GM12872 (cell line): ENCODE measurements at regions not wholly inside any gene's neighbourhood (a gene's known extent, or its start where the extent isn't known, plus 50 kb on each side); places are given as distances from the start of the nearest gene placed in this dataset.

ENCODE experiments used
- TF ChIP-seq, protein P1 (sequence below): IDR thresholded peaks from 3 replicates; pipeline ENCODE4 v1.5.1; 2011; ENCODE audit warnings: low read depth, mild to moderate bottlenecking, low read length, moderate library complexity; ENCODE audit not compliant: insufficient read depth

DNA sequence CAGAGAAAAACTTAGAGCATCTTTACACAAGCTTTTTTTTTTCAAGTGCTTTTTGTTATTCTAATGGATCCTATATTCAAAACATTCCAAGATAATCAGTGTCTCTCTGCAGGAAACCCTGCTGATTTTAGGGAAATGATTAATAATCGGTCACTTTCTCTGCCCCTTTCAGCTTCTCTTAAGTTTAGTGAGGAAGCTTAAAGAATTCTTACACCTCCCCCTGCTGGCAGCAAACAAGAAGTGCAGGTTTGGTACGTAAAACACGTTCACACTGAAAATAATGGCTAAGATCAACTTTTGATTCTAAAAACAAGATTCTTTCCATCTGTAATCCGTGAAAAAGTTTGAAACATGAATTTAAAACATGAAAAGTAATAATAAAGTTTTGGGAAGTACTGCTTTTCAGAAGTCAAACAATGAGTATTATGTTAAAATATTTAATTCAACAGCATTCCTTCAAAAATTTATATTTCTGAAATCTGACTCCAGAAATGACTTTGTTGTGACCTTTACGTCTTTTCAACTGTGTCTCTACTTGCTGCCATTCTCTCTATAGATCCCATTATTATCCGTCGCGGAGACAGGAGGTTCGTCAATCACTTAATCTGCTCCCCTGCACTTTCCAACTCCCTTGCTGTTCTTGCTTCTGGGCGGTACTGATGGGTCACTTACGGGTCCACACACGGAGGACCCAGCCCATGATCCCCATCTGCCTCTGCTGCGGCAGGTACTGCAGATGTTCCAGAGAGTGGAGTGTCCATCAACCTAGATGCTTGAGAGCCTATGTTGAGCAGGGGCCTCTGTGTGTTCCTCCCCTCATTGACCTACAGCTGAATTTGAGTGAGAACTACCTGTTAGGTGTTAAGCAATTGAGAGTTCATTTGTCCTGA is 203.1 kb upstream of the EDNRB start:
- TF ChIP-seq, protein P1, sequence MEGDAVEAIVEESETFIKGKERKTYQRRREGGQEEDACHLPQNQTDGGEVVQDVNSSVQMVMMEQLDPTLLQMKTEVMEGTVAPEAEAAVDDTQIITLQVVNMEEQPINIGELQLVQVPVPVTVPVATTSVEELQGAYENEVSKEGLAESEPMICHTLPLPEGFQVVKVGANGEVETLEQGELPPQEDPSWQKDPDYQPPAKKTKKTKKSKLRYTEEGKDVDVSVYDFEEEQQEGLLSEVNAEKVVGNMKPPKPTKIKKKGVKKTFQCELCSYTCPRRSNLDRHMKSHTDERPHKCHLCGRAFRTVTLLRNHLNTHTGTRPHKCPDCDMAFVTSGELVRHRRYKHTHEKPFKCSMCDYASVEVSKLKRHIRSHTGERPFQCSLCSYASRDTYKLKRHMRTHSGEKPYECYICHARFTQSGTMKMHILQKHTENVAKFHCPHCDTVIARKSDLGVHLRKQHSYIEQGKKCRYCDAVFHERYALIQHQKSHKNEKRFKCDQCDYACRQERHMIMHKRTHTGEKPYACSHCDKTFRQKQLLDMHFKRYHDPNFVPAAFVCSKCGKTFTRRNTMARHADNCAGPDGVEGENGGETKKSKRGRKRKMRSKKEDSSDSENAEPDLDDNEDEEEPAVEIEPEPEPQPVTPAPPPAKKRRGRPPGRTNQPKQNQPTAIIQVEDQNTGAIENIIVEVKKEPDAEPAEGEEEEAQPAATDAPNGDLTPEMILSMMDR: peak; percentile 72

GRCh38 chr13:78121001-78121400 is 202.4 kb upstream of the EDNRB start:
- TF ChIP-seq, protein P1: no peak

DNA sequence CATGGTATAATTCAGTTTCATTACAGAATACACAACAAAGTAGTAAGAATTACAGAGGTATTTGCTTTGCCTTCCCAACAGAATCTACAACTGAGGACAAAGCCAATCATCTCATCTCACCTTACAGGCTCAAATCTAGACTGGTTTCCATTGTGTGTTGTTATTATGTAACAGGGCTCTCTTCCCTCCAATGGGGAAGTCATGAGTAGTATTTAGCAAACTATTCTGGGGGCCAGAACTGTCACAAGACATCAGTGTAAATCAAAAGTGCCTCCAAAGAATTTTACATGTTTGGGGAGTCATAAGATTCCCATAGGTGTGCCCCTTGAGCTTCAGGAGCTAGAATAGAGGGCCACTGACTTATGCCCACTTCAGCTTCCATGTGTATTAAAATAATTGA is 187.0 kb upstream of the EDNRB start:
- TF ChIP-seq, protein P1: no peak

- TF ChIP-seq, protein P1: no peak
Measured at GRCh38 chr13:78103936-78104335, 185.3 kb upstream of the EDNRB start.

DNA sequence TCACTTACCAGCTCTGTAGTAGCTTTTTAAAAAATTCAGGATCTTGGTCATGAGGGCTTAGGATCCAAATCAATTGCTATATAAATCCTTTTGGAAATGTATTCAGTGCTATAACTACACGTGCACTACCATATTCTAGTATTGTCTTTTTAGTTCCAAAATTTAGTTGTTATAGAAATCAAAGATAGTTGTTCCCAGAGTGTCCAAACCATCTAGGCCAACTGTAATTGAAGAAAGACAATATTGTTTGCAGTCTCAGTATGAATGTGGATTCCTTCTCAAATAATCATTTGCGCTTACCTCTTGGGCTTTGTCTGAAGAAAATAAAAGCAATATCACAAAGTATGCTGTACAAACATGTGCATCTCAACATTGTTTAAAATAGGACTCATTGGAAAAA is 184.1 kb upstream of the EDNRB start:
- TF ChIP-seq, protein P1: no peak

- TF ChIP-seq, protein P1: no peak
Measured at GRCh38 chr13:78102121-78102677, 183.6 kb upstream of the EDNRB start.

- TF ChIP-seq, protein P1: no peak
Measured at GRCh38 chr13:78100486-78100885, 181.9 kb upstream of the EDNRB start.
